ENCODE measurements at regions not wholly inside any gene's neighbourhood (a gene's known extent, or its start where the extent isn't known, plus 50 kb on each side); places are given as distances from the start of the nearest gene placed in this dataset.
A peak's percentile ranks its signal among the peaks of the same experiment; 100 is the strongest.

- intact Hi-C loops (cut with DNase I; ENCODE audit: low total_unique reads), result no loop called here
- no peaks in the 10 kb centered on the region for H3K36me3 ChIP-seq
- H3K27ac ChIP-seq, result no peak overlapping the region
- H3K4me1 ChIP-seq, result no peaks in the 10 kb centered on the region
- no peak for DNase-seq
- H3K9me3 ChIP-seq, result peaks cover 0 to 4% (median 0%) of the 10 kb centered on the region in 4 donors
- no peak overlapping the region for H3K4me3 ChIP-seq
- WGBS, 5 donors, result 83 to 91% (median 90%) methylated on average over 3 of the region's 3 CpGs
- TF ChIP-seq EP300 (IDR thresholded peaks at IDR 0.05) (no peak), CTCF (IDR thresholded peaks at IDR 0.05) (no peak), POLR2AphosphoS5 (IDR thresholded peaks at IDR 0.05) (no peak), POLR2A (IDR thresholded peaks at IDR 0.05) (no peak)
- no peaks in the 10 kb centered on the region for H3K27me3 ChIP-seq
Measured at GRCh38 chr12:18983854-18984253, 145.7 kb upstream of the PLEKHA5 start.

DNA sequence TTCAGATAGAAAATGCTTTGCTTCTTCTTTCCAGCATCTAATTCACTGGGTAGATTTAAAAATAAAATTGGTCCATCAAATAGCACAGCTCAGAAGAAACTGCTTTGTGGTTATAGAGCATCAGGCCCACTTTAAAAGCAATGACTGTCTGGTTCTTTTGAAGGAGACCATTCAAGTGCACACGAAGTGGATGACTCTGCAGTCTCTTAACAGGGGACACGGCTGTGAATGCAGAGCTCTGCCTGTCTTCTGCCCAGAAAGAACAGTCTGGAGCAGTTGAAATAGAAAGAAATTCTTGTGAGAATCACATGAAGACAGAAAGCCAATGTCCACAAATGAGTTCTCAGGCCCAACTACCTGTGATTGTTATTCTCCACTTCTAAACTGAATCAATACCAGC lies 138.7 kb upstream of the PLEKHA5 start:
- Histone ChIP-seq H3K4me3 (no peak overlapping the region), H3K27ac (no peak overlapping the region), H3K36me3 (no peaks in the 10 kb centered on the region), H3K9me3 (no peaks in the 10 kb centered on the region), H3K4me1 (no peaks in the 10 kb centered on the region), H3K27me3 (no peaks in the 10 kb centered on the region)
- DNase-seq, result no peak
- intact Hi-C loops (cut with DNase I; ENCODE audit: low total_unique reads), result no loop called here
- WGBS, 5 donors, result 66 to 81% (median 76%) methylated on average over 2 of the region's 2 CpGs
- TF ChIP-seq EP300 (IDR thresholded peaks at IDR 0.05), result no peak
- no peak for TF ChIP-seq POLR2A (IDR thresholded peaks at IDR 0.05)
- no peak for TF ChIP-seq POLR2AphosphoS5 (IDR thresholded peaks at IDR 0.05)
- no peak for TF ChIP-seq CTCF (IDR thresholded peaks at IDR 0.05)

- no peaks in the 10 kb centered on the region for H3K4me1 ChIP-seq
- intact Hi-C loops (cut with DNase I; ENCODE audit: low total_unique reads), result no loop called here
- no peaks in the 10 kb centered on the region for H3K9me3 ChIP-seq
- H3K27ac ChIP-seq, result no peak overlapping the region
- 64 to 76% (median 71%) methylated on average over 2 of the region's 2 CpGs for WGBS, 5 donors
- H3K36me3 ChIP-seq, result no peaks in the 10 kb centered on the region
- no peak overlapping the region for H3K4me3 ChIP-seq
- no peaks in the 10 kb centered on the region for H3K27me3 ChIP-seq
- no peak for TF ChIP-seq POLR2A (IDR thresholded peaks at IDR 0.05)
- no peak for TF ChIP-seq CTCF (IDR thresholded peaks at IDR 0.05)
- no peak for TF ChIP-seq POLR2AphosphoS5 (IDR thresholded peaks at IDR 0.05)
- TF ChIP-seq EP300 (IDR thresholded peaks at IDR 0.05), result no peak
- no peak for DNase-seq
Measured at GRCh38 chr12:18992336-18992735, 137.2 kb upstream of the PLEKHA5 start.

DNA sequence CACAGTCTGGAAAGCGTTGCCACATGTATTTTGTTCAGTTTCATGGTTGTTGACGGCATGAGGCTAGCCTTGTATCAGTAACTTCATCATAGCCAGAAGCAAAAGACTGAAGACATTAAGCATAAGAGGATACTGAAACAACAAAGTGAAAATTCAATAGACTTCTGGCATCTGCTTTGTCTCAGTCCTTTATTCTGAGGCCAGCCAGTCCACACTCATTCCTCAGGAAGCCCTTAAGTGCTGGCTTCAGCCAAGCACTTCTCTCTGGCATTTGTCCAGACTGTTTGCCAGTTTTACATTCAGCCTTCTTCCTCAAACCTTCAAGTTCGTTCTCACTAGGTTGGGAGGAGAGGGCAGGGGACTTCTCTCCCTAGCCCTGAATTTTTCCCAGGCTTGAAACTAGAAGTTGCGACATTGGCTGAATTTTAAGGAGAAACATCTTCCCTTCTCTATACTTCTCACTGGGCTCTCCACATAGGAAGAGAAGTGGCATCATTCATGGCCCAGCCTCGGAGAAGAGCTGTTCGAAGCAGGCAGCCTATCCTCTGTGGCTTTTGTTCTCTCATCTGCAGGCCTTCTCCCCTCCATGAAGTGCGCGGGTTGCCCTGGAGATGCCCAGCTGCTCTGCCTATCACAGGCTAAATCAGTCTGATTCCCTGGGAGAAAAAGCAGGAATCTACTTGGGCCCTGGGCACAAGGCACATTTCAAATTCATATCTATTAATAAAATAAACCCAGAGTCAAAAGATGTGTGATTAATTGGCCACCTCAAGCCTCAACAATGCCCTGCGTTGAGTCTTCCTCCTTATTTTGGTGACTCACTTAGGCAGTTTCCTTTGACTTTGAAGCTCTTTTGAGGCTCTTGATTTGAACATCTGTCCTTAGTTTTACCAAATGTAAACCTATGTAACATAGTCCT lies 130.9 kb upstream of the PLEKHA5 start:
- Histone ChIP-seq H3K27ac (peak overlapping the region in 1 of 5 donors; percentile 53), H3K9me3 (no peaks in the 10 kb centered on the region), H3K27me3 (no peaks in the 10 kb centered on the region), H3K36me3 (no peaks in the 10 kb centered on the region), H3K4me3 (no peak overlapping the region), H3K4me1 (peaks cover 0 to 8% (median 0%) of the 10 kb centered on the region in 4 donors)
- DNase-seq, result peak in 1 of 2 donors; percentile 80
- TF ChIP-seq EP300 (IDR thresholded peaks at IDR 0.05) (no peak), CTCF (IDR thresholded peaks at IDR 0.05) (no peak), POLR2A (IDR thresholded peaks at IDR 0.05) (no peak), POLR2AphosphoS5 (IDR thresholded peaks at IDR 0.05) (peak in 1 of 3 donors; percentile 10)
- 63 to 80% (median 77%) methylated on average over 9 of the region's 9 CpGs for WGBS, 5 donors
- intact Hi-C loops (cut with DNase I; ENCODE audit: low total_unique reads), result no loop called here

Data from stomach (tissue), 8 donors.